SK-N-MC (cell line): ENCODE measurements at regions not wholly inside any gene's neighbourhood (a gene's known extent, or its start where the extent isn't known, plus 50 kb on each side); places are given as distances from the start of the nearest gene placed in this dataset.
"Not testable (repeated sequence)": the region's sequence is repeated elsewhere in the genome, so short reads cannot be mapped to it uniquely, and the experiment has no call there.

ENCODE experiments used
- DNase-seq: peaks from one replicate; pipeline ENCODE4 v3.0.0-alpha.2; 2011; ENCODE audit warnings: low read depth, low spot score
- H3K27ac ChIP-seq: fragments of 200-600 bp; sonication (generic); 2 replicates; pipeline ENCODE4 v1.5.1; 2016; ENCODE audit warnings: mixed run types
- H3K36me3 ChIP-seq: fragments of 200-600 bp; sonication (generic); 2 replicates; pipeline ENCODE4 v1.6.1; 2017; ENCODE audit warnings: antibody characterized with exemption, low read length, mixed read lengths; ENCODE audit not compliant: insufficient read depth
- H3K4me3 ChIP-seq: fragments of 200-600 bp; sonication (generic); 2 replicates; pipeline ENCODE4 v1.5.1; 2016
- H3K9ac ChIP-seq: fragments of 200-600 bp; sonication (generic); 2 replicates; pipeline ENCODE4 v1.8.0; 2017; ENCODE audit warnings: mixed run types, mixed read lengths; ENCODE audit not compliant: insufficient read length
- H3K9me3 ChIP-seq: fragments of 200-600 bp; sonication (generic); 2 replicates; pipeline ENCODE4 v1.6.1; 2017; ENCODE audit warnings: low read depth, mild to moderate bottlenecking, antibody characterized with exemption, low read length, moderate library complexity, mixed read lengths
- EZH2 ChIP-seq: fragments of 200-600 bp; sonication (generic); IDR thresholded peaks from one replicate; pipeline ENCODE4 v1.6.1; 2017; ENCODE audit warnings: antibody characterized with exemption
- FOXP2 ChIP-seq: optimal IDR thresholded peaks from 2 replicates; pipeline ENCODE3; 2011; ENCODE audit warnings: mild to moderate bottlenecking, moderate library complexity; ENCODE audit not compliant: insufficient read depth; ENCODE audit errors: extremely low read length, control extremely low read depth
- POLR2AphosphoS5 ChIP-seq: IDR thresholded peaks from 2 replicates; pipeline ENCODE4 v1.6.1; 2012; ENCODE audit warnings: mild to moderate bottlenecking, low read depth, low read length, borderline replicate concordance

GRCh38 chr18:21958707-21959450 lies 210.5 kb upstream of the GATA6 start:
- no peak for DNase-seq
- TF ChIP-seq EZH2 (no peak), POLR2AphosphoS5 (no peak), FOXP2 (no peak)
- Histone ChIP-seq H3K36me3 (no peaks in the 10 kb centered on the region), H3K9ac (no peak overlapping the region), H3K9me3 (no peaks in the 10 kb centered on the region), H3K4me3 (no peak overlapping the region), H3K27ac (no peak overlapping the region)

GRCh38 chr18:21960189-21960588 lies 209.2 kb upstream of the GATA6 start:
- H3K4me3 ChIP-seq, result no peak overlapping the region
- no peak for TF ChIP-seq FOXP2
- TF ChIP-seq POLR2AphosphoS5, result no peak
- TF ChIP-seq EZH2, result no peak
- no peak overlapping the region for H3K9ac ChIP-seq
- H3K9me3 ChIP-seq, result no peaks in the 10 kb centered on the region
- H3K36me3 ChIP-seq, result no peaks in the 10 kb centered on the region
- no peak overlapping the region for H3K27ac ChIP-seq
- DNase-seq, result no peak

GRCh38 chr18:21963336-21963735 lies 206.1 kb upstream of the GATA6 start:
- TF ChIP-seq POLR2AphosphoS5, result no peak
- TF ChIP-seq FOXP2, result no peak
- TF ChIP-seq EZH2, result no peak

GRCh38 chr18:21968338-21968737 lies 201.1 kb upstream of the GATA6 start:
- TF ChIP-seq EZH2, result no peak
- TF ChIP-seq POLR2AphosphoS5, result no peak
- no peak for TF ChIP-seq FOXP2
- Histone ChIP-seq H3K9ac (no peak overlapping the region), H3K9me3 (no peaks in the 10 kb centered on the region), H3K4me3 (no peak overlapping the region), H3K27ac (no peak overlapping the region), H3K36me3 (no peaks in the 10 kb centered on the region)
- DNase-seq, result no peak

More at GRCh38 chr18:21963336-21963735, 206.1 kb upstream of the GATA6 start:
- no peak for DNase-seq
- H3K36me3 ChIP-seq, result no peaks in the 10 kb centered on the region
- no peak overlapping the region for H3K9ac ChIP-seq
- no peaks in the 10 kb centered on the region for H3K9me3 ChIP-seq
- no peak overlapping the region for H3K4me3 ChIP-seq
- no peak overlapping the region for H3K27ac ChIP-seq

- H3K36me3 ChIP-seq, result no peaks in the 10 kb centered on the region
- TF ChIP-seq EZH2 (no peak), POLR2AphosphoS5 (no peak), FOXP2 (no peak)
- H3K27ac ChIP-seq, result no peak overlapping the region
- no peak overlapping the region for H3K9ac ChIP-seq
- DNase-seq, result no peak
- no peak overlapping the region for H3K4me3 ChIP-seq
- no peaks in the 10 kb centered on the region for H3K9me3 ChIP-seq
Observed at GRCh38 chr18:21972281-21972680, 197.1 kb upstream of the GATA6 start.

GRCh38 chr18:21975954-21976353 lies 193.4 kb upstream of the GATA6 start:
- H3K9ac ChIP-seq, DNase-seq, H3K9me3 ChIP-seq, H3K27ac ChIP-seq, H3K4me3 ChIP-seq, H3K36me3 ChIP-seq: not testable (repeated sequence)

- DNase-seq, result no peak
- no peak overlapping the region for H3K27ac ChIP-seq
- TF ChIP-seq FOXP2 (no peak), POLR2AphosphoS5 (no peak), EZH2 (no peak)
- H3K36me3 ChIP-seq, result no peaks in the 10 kb centered on the region
- H3K9ac ChIP-seq, result no peak overlapping the region
- H3K9me3 ChIP-seq, result no peaks in the 10 kb centered on the region
- no peak overlapping the region for H3K4me3 ChIP-seq
Observed at GRCh38 chr18:21978546-21979170, 190.7 kb upstream of the GATA6 start.

GRCh38 chr18:21979171-21979560 lies 190.2 kb upstream of the GATA6 start:
- Histone ChIP-seq H3K9me3 (no peaks in the 10 kb centered on the region), H3K9ac (no peak overlapping the region), H3K27ac (no peak overlapping the region), H3K36me3 (no peaks in the 10 kb centered on the region), H3K4me3 (no peak overlapping the region)
- no peak for DNase-seq
- no peak for TF ChIP-seq POLR2AphosphoS5
- TF ChIP-seq EZH2, result no peak
- no peak for TF ChIP-seq FOXP2

- Histone ChIP-seq H3K4me3 (no peak overlapping the region), H3K9me3 (no peaks in the 10 kb centered on the region), H3K9ac (no peak overlapping the region), H3K27ac (no peak overlapping the region), H3K36me3 (no peaks in the 10 kb centered on the region)
- TF ChIP-seq FOXP2, result no peak
- TF ChIP-seq EZH2, result no peak
- no peak for TF ChIP-seq POLR2AphosphoS5
- no peak for DNase-seq
Observed at GRCh38 chr18:21979759-21980158, 189.6 kb upstream of the GATA6 start.
